ENCODE measurements at regions not wholly inside any gene's neighbourhood (a gene's known extent, or its start where the extent isn't known, plus 50 kb on each side); places are given as distances from the start of the nearest gene placed in this dataset.

DNA sequence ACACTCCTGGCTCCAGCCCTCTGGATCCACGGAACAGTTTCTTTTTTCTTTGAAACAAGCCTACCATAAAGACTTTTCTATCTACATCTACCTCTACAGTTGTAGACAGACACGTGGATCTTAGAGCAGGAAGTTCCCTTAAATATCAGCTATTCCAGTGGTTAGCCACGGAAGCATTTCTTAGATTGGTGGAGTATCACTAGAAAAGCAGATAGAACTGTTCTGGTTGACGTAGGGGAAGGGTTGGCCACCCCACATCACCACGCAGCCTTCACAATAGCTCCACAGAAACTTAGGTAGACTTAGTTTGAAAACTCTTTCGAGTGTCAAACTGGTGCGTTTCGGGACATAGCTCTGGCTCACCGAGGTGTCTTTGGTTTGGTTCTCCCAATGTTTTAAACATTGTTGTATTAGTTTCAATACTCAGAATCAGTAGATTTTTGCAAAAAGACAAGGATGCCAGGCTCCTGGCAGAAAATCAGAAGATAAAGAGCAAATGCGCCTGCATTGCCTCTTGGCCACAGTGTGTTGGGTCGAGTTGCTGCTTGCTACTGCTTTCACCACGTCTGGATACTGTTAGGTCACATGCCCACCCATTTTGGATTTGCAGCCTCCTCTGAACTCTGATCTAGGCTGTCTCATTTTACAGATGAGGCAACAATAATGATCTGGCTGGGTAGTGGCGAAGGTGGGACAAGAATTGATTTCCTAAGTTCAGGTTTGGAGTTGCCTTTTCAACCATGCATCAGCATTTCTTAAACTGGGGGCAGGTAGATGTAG lies 71.5 kb upstream of the DTNBP1 start:
- no peak for DNase-seq (ENCODE audit: low spot score)

- DNase-seq (ENCODE audit: low spot score): no peak
Observed at GRCh38 chr6:15730922-15731321, 68.1 kb upstream of the DTNBP1 start.

- no peak for DNase-seq (ENCODE audit: low spot score)
Observed at GRCh38 chr6:15730442-15730841, 67.6 kb upstream of the DTNBP1 start.

GRCh38 chr6:15722731-15723130 lies 59.9 kb upstream of the DTNBP1 start:
- no peak for DNase-seq (ENCODE audit: low spot score)

GRCh38 chr6:15716889-15717288 lies 54.1 kb upstream of the DTNBP1 start:
- no peak for DNase-seq (ENCODE audit: low spot score)

GRCh38 chr6:15715851-15716250 lies 53.0 kb upstream of the DTNBP1 start:
- no peak for DNase-seq (ENCODE audit: low spot score)

GRCh38 chr6:15715060-15715459 lies 52.2 kb upstream of the DTNBP1 start:
- DNase-seq (ENCODE audit: low spot score): peak; percentile 58

DNA sequence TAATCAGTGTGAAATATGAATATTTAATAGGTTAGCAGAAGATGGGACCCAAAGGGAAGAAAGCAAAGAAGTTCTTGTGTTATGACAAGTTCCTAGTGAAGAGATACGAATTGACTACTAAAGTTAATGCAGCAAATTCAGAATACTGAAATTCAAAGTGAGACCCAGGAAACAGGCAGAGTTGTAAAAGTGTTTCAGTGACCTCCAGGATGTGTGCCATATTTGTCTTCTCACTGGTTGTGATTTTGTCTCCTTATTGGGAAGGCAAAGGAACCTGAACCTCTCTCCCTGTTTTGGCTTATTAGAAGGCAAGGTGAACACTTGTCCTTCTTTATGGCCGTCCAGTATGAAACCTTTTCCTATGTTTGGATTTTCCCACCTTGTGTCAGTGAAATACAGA lies 51.8 kb upstream of the DTNBP1 start:
- no peak for DNase-seq (ENCODE audit: low spot score)

DNA sequence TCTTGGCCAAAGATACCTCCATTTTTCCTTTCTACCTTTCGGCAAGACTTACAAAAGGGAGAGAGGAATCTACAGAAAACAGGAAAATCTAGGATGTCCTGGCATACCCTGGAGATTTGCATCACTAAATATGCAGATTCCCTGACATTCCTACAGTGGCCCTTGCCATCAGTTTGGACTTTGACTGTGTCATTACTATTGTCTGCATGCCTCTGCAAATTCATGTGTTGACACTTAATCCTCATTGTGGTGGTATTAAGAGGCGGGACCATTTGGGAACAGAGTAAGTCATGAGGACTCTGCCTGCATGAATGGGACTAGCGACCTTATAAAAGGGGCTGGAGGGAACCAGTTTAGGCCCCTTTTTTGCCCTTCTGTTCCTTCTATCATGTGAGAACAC lies 50.5 kb upstream of the DTNBP1 start:
- DNase-seq (ENCODE audit: low spot score): no peak

DNA sequence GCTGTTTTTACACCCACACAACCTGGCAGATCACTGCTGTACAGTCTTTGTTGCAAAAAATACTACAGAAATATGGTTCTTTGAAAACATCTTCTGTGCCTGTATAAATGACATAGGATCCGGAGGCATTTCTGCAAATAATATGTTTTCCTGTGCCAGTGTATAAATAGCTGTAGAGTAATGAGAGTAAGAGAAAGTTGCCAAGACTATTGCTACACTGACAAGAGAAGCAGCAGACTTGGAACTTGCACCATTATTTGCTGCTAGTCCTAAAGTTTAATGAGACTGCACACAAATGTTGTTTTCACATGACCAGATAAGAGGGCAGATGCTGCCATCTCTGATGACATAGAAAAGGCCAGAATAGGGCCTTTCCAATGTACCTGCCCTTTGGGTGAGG lies 50.0 kb upstream of the DTNBP1 start:
- DNase-seq (ENCODE audit: low spot score): no peak

Measured in AG08395 (cell line).